Fibroblast of peridontal ligament (primary cell): ENCODE measurements at regions not wholly inside any gene's neighbourhood (a gene's known extent, or its start where the extent isn't known, plus 50 kb on each side); places are given as distances from the start of the nearest gene placed in this dataset.
"Not testable (repeated sequence)": the region's sequence is repeated elsewhere in the genome, so short reads cannot be mapped to it uniquely, and the experiment has no call there.

Experiments used
- DNase-seq: peaks from one replicate; pipeline ENCODE4 v3.0.0-alpha.2; 2010; ENCODE audit errors: extremely low read depth

DNA sequence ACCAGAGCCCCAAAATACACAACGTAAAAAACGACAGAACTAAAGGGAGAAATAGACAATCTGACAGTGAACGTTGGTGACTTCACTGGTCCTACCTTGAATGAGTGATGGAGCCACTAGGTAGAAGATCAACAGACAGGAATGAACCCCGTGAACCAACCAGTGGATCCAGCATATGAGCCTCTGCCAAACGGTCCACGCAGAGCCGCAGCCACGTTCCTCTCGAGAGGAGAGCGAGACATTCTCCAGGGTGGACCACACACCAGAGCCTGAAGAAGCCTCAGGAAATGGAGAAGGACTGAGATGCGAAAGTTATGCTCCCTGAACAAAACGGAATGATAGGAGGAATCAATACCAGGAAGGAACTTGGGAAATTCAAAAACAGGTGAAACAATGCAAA is 178.4 kb downstream of the RTP5 start:
- DNase-seq = no peak

- no peak for DNase-seq
Observed at GRCh38 chr2:242048479-242048878, 178.9 kb downstream of the RTP5 start.

- DNase-seq = not testable (repeated sequence)
Observed at GRCh38 chr2:242049492-242049891, 180.0 kb downstream of the RTP5 start.

DNA sequence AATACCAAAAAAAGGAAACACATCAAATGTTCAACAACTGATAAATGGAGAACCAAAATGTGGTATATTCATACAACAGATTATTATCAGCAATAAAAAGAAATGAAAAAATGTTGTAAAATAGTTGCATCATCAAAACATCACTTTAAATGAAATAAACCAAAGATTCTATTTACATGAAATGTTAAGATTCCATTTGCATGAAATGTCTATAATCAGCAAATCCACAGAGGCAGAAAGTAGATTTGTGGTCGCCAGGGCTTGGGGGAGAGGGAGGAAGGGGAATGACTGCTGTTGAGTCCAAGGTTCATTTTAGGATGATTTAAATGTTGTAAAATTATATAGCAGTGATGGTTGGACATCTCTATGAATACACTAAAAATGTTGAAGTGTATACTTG is 181.9 kb downstream of the RTP5 start:
- peak; percentile 35 for DNase-seq

DNA sequence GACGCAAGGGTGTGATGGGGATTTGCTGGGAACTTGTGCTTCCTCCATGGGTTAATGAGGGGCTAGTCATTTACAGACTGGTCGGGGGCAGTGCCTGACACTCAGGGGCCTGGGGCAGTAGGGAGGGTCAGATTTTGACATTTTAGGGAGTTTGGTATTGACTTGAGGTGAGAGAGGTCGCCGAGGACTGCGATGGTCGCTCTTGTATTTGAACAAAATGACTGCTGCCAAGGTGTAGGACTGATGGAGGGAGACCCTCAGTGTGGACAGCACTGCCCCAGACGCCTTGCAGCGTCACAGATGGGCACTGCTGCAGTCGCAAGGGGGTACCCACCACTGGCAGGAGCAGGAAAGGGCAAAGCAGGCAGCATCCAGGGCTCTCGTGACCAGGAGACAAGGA is 182.9 kb downstream of the RTP5 start:
- no peak for DNase-seq

GRCh38 chr2:242053921-242054320 is 184.4 kb downstream of the RTP5 start:
- DNase-seq = no peak

- no peak for DNase-seq
Observed at GRCh38 chr2:242054406-242054805, 184.9 kb downstream of the RTP5 start.

DNA sequence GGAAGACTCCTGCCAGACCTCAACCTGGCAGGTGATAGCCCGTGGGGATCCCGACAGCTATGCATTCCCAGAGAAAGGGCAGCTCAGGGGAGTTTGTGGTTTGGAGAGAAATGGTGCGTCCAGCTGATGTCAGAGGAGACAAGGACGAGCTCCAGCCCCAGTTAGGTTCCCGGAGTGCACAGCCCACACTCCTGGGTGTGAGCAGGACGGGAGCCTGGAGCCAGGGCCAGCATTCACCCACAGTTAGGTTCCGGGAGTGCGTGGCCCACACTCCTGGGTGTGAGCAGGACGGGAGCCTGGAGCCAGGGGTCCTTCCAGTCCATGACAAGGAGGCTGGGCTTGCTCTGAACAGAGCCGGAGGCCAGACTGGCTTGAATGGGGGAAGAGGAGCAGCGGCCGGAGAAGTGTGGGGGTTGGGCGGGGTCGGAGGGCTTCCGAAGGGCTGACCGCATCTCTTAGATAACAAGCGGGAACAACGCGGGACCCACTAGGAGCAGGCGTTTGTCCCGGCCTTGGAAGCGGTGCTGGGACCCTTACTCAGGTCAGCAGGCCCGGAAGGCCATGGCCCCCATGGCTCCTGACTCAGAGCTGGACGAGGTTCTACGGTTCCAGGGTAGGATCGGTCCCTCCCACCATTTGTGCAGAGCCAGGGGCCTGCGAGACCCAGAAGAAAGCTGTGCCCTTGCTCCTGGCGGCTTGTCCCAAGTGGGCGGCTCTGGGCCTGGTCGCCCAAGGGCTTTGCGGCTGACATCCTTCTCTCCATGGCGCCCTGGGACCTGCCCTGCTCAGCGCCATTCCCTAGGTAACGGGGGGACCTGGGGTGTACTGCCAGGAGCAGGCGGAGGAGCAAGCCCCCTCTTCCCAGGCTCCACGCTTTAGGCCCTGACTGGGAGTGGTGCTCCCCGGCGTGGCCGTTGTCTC is 185.6 kb downstream of the RTP5 start:
- no peak for DNase-seq

DNA sequence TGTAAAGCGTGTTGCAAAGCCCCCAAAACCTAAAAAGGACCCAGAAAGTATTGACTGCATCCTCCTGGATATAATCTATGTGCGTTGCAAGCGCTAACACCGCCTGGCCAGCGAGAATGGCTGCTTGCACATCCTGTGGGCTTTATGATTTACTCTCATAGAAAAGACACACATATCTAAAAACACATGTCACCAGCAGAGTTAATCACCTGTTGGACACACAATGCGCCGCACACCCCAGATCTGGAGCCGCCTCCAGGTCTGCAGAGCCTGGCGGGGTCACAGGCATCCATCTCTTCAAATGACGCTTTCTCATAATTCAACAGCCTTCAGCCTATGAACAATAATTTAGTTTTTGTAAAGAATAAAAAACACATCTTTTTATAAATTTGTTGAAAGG is 186.5 kb downstream of the RTP5 start:
- no peak for DNase-seq

DNA sequence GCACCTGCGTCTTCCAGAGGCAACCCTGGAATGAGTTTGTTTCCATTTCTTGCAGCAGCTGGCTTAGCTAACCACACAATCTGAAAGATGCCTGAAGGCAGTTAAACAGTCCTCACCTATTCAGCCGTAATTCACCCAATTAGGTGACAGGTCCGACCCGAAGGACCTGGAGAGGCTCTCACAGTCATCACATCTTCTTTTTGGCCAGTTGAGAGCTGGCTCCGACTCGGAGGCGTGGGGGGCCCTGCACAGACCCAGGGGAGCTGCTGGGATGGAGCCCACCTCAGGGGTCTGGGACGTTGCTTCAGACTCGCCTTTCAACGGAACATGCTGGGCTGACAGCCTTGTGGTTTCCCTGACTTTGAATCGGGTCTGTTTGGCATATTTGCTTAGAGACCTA is 187.3 kb downstream of the RTP5 start:
- no peak for DNase-seq

GRCh38 chr2:242057379-242058040 is 188.0 kb downstream of the RTP5 start:
- DNase-seq = no peak

DNA sequence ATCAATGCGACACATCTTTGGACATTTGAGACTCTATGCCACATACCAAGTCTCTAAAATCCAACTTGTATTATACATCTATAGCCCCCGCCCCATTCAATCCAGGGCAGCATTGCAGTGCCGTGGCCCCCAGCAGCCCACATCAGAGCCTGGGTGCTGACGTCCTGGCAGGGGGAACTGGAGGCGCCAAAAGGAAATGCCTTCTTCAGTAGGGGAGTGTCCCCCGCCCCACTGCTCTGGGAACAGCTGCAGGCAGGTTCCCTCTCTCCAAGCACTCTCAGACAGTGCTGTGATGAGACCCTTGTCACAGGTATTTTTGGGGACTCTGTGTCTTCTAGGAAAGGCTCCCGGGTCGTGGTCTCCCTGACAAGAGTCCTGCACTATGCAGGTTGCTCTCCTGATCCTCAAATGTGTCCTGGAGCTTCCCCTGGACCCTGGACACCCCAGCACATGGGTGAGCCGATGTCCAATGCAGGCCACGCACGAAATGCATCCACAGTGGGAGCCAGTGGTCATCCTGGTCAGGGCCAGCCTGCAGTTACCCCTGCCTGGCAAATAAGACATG is 188.7 kb downstream of the RTP5 start:
- no peak for DNase-seq

DNA sequence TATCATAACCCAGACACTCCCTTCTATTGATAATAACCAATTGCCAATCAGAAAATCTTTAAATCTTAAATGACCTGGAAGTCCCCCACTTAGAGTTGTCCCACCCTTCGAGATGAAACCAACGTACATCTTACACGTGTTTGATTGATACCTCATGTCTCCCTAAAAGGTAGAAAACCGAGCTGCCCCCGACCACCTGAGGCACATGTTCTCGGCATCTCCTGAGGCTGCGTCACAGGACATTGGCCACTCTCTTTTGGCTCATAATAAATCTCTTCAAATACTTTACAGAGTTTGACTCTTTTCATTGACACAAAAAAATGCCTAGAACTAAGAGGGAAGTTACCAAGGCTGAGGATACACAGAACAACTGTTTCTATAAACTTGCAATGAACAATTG is 190.0 kb downstream of the RTP5 start:
- no peak for DNase-seq

GRCh38 chr2:242060212-242060835 is 190.8 kb downstream of the RTP5 start:
- peak; percentile 77 for DNase-seq

DNA sequence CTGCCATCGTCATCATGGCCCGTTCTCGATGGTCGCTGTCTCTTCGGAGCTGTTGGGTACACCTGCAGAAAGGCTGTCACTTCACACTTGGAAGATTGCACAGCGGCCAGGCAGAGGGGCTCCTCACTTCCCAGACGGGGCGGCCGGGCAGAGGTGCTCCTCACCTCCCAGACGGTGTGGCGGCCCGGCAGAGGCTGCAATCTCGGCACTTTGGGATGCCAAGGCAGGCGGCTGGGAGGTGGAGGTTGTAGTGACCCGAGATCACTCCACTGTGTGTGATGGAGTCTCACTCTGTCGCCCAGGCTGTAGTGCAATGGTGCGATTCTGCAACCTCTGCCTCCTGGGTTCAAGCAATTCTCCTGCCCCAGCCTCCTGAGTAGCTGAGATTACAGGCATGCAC is 192.4 kb downstream of the RTP5 start:
- not testable (repeated sequence) for DNase-seq

GRCh38 chr2:242063436-242063835 is 193.9 kb downstream of the RTP5 start:
- DNase-seq = no peak

GRCh38 chr2:242063850-242064249 is 194.3 kb downstream of the RTP5 start:
- DNase-seq = no peak

GRCh38 chr2:242064364-242065250 is 195.1 kb downstream of the RTP5 start:
- DNase-seq = no peak

- DNase-seq = no peak
Observed at GRCh38 chr2:242065426-242065825, 195.9 kb downstream of the RTP5 start.

GRCh38 chr2:242069018-242069417 is 199.5 kb downstream of the RTP5 start:
- no peak for DNase-seq

DNA sequence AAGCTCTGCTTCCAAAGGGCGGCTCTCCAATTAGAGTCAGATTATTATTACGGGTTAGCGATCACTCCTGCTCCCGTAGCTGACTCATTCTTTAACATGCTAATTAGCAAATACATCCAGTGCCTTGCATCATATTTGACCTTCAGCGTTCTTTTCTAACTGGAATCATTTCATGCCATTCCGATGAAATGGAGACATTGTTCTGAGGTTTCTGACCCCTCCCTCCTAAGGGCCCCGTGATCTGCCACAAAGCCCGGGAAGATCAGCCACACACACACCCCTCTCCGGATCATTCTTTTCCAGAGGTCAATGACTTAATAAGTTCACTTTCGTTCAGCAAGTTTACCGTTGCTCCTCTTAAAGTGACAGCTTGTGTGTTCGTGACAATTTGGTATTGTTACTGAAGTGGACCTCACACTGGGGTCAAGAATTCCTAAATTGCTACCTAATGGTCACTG is 200.4 kb downstream of the RTP5 start:
- DNase-seq = peak; percentile 80
